HG03159 (cell line): ENCODE measurements at regions not wholly inside any gene's neighbourhood (a gene's known extent, or its start where the extent isn't known, plus 50 kb on each side); places are given as distances from the start of the nearest gene placed in this dataset.

Source experiments
- ATAC-seq: cut with Tn5 transposase; IDR thresholded peaks from one replicate; pipeline ENCODE4 v1.9.1; 2021; ENCODE audit warnings: mild to moderate bottlenecking, moderate library complexity; ENCODE audit not compliant: unreplicated experiment

DNA sequence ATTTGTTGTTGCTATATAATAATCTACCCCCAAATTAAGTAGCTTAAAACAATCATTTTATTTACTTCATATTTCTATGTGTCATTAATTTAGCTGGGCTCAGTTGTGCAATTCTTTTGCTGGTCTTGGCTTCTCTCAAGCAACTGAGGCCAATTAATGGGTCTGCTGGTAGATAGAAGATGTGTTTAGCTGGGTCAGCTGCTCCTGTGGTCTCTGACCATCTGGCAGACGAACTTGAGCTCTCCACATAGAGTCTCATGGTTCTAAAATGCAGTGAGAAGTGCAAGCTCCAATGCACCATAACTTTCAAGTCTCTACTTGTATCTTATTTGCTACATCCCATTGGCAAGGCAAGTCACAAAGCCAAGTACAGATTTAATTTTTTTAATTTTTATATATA lies 515.6 kb downstream of the ZIC1 start:
- no peak for ATAC-seq

DNA sequence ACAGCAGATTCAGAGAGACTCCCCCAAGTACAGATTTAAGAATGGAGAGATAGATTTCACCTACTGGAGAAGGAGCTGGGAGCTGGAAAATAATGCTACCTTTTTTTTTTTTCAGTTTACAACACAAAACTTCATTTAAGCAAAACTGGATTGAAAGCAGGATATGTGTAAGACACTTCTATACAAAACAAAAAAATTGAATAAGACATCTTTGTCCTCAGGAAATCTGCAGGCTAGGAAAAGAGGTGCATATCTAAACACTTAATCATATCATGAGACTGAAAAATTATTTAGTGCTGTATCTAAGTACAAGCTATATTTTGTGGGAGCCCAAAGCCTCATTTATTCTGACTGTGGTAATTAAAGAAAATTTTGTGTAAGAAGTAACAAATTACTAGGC lies 516.1 kb downstream of the ZIC1 start:
- no peak for ATAC-seq

DNA sequence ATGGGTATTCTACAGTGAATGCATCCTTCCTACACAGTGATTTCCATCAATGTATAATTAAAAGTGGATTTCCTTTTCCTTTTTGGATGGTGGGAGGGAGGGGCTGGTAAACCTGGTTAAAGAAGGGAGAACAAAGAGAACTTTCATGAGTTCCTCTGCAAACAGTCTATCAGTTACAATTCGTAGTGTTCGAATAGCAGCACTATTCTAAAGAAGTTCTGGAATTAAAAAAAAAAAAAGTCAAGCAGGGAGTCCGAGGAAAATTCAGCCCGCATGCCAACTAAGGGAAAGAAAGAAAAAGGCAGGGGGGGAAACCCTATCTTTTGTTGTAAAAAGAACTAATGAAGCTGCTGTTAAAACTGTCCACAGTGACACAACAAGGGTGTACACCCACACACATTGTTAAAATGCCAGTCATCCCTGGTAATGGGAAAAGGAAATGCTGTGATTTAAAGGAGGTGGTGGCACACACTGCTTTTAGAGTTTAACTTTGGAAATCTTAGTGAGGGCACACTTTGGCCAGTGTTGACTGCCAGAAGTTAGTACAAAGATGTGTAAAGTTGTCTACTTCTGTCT lies 521.2 kb downstream of the ZIC1 start:
- no peak for ATAC-seq

DNA sequence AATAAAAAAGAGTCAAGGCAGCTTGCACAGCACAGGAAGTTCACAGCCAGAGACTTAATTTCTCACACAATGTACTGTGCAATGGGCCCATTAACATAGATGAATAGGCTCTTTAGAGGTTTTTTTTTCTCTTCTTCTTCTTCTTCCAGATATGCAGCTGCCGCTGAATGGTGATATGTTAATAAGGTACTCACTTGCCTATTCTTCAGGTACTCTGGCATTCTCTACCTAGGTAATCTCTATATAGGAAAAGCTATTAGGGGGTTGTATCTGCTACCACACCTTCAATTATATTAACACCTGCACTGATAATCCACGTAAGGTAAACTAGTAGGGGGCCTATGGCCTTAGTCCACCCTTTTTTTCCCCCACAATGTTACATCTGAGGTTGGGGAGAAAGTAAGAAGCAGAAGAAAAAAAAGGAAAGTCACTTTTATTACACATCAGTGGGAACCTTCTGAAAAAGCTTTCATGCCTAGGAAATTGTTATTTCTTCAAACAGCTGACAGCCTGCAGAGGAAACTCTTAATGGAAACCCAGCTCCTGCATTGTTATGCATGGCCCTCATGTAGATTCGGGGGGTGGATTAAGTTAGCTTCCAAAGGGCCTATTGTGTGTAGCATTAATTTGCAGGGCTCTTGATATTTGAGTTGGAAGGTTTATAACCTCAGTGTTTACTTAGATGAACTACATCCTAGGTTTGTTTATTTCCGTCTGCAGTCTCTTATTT lies 525.5 kb downstream of the ZIC1 start:
- no peak for ATAC-seq

DNA sequence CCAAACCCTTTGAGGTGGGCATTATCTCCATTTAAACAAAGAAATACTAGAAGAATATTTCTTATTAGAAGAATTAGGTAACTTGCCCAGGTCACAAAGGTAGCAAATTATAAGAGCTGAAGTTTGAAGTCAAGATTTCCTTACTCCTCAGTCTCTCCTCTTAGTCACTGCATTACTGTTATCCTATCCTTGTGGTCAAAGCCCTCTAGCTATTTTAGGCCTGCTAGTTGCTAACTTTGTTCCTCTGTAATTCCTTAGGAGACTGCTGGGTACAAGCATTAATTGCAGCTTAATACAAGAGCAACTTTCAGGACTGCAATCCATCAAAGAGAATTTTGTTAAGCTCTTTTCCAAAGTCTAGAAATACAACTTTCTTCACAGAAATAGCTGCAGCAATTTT lies 528.2 kb downstream of the ZIC1 start:
- no peak for ATAC-seq

DNA sequence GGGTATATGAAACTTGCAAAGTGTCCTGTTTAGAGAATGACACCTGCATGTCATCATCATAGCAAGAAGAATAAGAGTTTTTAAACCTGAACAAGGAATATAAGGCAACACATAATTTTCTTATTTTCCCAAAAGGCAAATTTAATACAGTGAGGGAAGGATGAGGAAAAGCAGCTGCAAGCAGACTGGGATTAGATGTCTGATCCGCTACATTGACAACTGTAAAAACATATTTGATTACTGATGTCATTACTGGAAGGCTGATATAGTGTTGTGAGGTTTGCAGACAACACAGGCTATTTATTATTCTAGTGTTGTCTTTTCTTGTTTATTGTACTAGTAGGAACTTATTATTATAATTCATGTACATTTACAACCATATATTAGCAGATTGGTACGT lies 528.7 kb downstream of the ZIC1 start:
- ATAC-seq: no peak

DNA sequence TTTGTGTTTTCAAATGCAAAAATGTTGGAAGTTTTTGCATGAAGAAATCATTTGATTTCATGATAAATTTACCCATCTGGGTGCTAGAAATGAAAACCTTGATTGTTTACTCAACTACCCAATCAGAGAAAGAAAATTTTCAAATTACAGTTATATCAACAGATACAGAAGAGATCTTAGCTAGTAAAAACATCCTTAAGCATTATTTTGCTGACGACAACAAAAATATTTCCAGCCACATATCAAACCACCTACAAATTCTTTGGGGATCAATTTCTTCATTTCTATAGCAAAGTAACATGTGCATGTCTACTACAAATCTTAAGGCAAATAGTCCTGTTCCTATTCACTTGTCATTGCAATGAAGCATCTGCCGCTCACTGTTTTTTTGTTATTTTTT lies 530.3 kb downstream of the ZIC1 start:
- no peak for ATAC-seq

DNA sequence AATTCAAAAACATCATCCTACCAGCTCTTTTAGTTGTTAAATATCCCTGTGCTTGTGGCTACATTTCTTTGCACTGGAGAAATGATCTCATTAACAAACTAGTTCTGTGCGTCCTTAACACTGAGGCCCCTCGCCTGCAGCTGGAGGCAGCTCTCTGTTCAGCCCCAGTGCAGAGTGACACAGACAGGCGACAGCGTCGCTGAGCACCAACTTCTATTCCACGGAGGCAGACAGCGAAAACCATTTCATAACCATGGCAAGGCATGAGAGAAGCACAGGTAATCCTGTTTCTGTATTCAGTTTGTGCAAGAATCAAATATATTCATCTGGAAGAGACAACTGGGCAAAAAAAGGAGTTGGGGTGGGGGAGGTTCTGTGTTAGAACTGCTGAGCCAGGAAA lies 530.7 kb downstream of the ZIC1 start:
- ATAC-seq: no peak

DNA sequence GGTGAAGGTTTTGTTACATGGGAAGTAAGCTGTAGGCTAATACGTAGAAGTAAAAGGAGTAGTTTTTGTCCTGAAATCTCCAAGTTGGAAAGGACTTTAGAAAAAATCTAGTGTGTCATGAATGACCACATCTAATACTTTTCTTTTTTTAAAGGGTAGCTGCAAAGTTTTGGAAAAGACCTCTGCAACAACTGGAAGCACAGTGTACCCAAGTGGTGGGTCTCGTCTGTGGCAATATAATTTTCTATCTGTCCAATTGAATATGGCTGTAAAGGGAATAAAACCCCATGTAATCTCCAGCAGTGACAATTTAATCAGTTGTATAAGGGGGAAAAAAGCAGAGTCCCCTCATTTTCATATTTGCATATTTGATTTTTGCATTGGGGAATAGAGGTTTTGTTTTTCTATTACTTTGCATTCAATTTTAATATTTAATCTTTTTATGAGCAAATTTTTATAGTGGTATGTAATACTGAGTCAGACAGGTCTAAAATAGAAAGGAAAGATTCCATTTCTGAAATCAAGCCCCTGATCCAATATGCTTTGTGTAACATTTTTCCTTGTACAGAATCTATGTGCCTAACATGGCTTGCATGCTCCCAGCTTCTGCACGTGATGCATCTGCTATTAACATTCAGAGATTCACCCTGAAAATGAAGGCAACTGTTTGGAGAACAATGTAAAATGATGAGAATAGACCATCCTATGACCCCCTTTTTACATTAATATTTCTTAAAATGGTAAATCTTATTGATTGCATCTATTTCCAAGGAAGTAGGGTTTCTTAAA lies 531.4 kb downstream of the ZIC1 start:
- no peak for ATAC-seq

DNA sequence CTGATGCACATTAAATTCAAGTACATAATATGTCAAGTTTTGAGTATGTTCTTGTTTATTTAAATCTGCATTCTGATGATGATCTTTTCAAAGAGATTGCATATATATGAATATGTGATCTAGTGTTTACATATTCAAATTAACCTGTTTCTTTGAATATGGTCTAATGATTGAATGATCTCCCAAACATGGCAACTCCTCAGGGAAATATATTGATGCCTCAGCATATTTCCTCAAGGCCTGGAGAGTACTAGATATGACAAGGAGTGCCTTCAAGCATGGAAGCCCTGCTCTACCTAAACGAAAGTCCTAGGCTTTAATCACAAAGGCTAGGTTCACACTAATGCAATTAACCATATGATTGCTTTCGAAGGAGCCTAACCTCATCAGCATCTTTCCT lies 532.8 kb downstream of the ZIC1 start:
- ATAC-seq: no peak

DNA sequence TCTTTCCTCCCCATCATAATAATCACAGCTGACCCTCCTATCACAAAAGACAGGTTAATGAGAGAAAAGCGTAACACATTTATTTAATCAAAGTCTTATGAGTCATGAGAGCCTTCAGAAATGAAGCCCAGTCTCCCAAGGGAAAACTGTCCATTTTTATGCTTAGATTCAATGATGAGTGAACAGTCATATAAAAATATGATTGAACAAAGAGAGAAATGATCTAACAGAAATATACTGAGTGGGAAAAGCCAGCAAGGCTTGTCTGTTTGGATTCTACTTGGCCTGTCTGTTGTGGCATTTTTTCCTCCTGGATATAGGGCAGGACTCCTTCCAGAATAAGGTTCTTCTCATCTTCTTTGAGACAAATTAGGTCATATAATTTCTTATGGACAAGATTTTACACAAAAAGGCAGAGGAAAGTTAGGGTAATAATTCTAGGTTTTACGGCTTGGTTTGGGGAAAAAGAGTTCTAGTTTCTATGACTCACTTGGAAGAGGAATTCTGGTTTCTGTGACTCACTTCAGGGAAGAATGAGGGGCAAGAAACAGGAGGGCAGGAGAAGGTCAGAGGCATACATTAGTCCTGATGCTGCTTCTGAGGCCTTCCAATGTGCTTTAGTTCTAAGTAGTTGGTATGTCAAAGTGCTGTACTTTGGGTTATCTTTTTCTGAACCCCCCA lies 534.2 kb downstream of the ZIC1 start:
- no peak for ATAC-seq

DNA sequence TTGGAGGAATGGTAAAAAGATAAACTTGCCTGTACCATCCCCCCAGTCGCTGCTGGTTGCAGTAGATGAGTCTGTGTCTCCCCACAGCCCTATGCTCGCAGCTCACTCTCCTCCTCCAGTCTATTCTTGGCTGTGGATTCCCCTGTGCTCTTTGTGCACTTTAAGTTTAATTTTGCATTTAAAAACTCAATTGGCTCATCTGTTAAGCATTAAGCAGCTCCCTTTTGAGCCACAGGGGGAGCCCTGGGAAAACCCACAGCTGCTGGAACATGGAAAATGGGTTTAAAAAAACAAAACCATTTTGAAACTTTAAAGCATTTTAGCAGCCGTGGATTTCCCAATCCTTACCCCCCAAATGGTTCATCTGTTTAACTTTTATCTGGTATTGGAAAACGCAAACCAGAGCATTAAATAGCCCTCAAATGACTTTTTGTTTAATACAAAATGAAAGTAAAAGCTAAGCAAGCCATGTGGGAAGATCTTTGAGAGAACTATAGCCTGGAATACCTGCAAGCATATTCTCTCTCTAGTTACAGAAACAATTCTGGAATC lies 536.9 kb downstream of the ZIC1 start:
- ATAC-seq: peak; percentile 73

DNA sequence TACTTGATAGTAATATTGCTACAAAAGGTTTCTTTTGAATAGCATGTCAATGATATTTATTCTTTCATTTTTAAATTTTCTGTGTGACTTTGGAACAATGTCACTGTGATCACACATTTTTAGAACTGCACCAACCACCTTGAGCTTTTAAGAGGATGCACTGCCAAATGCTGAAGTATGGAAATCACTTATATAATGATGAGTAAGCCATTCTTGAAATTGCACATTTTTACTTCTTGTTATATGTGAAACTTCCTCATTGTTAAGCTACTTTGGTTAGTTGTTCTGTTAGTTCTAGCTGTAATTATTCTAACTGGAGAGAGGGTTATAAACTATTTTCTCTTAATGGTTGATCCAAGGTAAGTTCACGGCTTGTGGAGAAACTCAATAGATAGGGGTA lies 547.5 kb downstream of the ZIC1 start:
- ATAC-seq: no peak

DNA sequence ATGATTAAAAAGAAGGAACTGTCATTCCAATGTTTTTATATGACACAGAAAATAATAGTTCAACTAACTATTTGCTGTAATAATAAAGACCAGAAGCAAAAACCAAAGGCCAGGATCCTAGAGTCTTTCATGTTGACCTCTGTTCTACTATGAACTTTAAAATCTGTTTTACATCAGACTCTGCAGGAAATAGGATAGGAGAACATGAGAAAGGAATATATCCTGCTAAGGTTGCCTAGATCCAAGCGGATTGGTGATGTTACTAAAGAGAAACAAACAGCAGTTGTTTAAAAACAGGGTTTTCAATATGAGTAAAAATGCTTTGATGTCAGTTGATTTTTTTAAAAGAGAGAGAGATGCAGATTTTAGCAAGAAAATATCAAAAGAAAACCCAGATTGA lies 549.6 kb downstream of the ZIC1 start:
- no peak for ATAC-seq

DNA sequence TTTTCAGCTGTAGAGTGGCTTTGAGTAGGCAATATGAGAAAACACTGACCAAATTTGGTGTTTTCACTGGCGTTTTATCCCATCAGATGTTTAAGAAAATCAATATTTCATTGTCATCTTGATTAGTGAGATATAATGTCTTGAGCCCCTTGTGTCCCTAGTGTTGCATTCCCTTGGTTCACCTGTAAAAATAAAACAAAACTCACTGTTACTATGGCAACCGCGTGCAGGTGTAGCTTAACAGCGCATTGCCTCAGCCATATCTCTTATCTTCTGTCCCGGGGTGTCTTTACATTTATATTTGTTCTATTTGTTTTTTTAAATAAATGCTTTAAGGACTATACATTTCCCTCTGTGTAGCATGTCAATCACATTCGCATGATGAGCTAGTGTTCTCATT lies 551.6 kb downstream of the ZIC1 start:
- no peak for ATAC-seq

DNA sequence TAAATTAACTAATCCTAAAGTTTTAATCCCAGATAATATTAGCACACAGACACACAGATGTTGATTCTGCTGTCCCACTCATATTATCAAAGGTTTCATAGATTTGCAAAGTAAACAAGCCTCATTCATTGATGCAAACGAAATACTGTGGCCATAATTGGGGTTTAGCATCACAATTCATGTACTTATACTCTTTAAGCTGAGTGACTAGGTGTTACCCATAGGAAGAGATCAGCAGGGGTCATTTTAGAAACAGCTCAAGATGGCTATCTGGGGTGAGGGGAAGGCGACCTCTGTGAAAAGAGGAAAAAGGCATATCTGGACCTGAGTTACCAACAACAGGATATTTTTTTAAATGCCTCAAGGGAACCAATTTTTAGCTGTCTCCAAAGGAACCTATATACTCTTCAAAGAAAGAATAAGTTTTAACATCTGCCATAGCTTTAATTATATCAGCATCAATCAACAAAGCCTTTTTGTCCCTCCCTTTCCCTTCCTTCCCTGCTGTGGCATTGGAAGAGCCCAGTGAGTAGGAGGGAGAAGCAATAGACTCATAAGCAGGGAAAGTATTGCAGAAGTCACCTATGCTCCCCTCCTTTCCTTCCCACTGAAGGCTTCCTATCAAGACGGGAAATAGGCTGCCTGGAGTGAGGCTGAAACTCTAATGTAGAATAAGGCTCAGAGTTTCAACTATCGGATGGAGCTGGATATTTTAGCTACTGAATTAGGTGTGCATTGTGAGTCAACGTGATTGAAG lies 553.4 kb downstream of the ZIC1 start:
- no peak for ATAC-seq

DNA sequence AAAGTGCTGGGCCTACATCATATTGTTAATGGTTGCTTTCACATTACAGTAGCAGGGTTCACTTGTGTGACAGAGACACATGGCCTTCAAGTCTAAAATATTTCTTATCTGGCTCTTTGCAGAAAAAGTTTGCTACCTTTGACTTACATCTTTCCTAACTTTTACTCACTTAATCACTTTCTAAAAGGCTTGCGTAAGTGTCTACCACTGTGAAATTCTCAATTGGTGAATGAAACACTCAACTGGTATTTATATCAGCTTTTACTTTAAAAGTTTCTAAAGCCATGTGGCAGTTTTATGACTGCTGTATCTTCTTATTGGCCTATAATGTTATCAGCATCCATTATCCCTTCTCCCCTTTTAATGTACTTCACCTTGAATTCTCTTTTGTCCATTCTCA lies 554.5 kb downstream of the ZIC1 start:
- ATAC-seq: no peak

DNA sequence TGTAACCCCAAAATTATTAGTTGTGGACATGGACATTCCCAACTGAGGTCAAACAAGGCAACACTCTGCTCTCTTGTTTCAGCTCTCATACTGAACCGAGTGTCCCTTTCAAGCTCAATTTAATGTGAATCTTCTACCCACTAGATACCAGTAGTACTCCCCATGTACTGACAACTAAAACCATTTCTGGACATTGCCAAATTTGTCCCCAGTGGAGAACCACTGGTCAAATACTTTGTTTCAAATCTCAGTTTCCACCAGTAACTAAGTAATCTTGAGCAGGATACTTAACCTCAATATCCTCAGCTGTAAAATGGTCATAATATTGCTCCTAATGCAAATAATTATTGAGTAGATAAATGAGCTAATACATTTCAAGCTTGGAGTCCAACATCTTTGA lies 566.0 kb downstream of the ZIC1 start:
- ATAC-seq: no peak

DNA sequence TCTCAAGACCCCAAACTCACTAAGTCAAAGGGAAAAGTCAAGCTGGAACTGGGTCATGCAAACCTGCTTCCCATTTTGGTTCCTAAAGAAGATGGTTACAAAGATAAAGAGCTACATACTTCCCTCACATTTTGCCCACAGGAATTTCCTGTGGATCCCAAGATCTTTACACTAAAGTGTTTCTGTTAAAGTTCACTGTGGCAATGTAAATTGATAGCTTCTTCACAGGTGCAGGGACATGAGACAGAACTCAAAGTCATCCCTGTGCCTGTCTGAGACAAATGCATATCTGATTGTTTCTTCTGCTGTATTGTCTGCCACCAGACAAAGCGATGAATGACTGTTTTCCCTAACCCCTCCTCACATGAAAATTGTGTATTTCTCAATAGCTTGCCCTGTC lies 567.8 kb downstream of the ZIC1 start:
- ATAC-seq: no peak

DNA sequence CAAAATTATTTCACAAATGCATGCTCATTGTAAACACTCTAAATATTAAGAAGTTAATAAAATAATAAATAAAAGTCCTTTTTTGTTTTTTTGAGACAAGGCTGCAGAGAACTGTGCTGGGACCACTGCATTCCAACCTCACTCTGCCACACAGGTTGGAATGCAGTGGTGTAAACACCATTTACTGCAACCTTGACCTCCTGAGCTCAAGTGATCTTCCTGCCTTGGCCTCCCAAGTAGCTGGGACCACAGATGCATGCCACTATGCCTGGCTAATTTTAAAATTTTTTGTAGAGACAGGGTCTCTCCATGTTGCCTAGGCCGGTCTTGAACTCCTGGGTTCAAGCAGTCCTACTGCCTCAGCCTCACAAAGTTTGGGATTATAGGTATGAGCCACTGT lies 578.4 kb downstream of the ZIC1 start:
- no peak for ATAC-seq

DNA sequence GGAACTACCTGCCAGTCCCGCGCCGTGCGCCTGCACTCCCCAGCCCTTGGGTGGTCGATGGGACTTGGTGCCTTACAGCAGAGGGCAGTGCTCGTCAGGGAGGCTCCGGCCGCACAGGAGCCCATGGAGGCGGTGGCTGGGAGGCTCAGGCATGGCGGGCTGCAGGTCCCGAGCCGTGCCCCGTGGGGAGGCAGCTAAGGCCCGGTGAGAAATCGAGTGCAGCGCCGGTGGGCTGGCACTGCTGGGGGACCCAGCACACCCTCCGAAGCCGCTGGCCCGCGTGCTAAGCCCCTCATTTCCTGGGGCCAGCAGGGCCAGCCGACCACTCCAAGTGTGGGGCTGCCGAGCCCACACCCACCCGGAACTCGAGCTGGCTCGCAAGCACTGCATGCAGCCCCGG lies 580.2 kb downstream of the ZIC1 start:
- ATAC-seq: no peak
